ENCODE measurements at regions not wholly inside any gene's neighbourhood (a gene's known extent, or its start where the extent isn't known, plus 50 kb on each side); places are given as distances from the start of the nearest gene placed in this dataset.

- TF ChIP-seq ZBTB43 (CRISPR knock-in tag; conservative IDR thresholded peaks at IDR 0.05) = no peak
- no peak for TF ChIP-seq ZNF7 (CRISPR knock-in tag; IDR thresholded peaks at IDR 0.05)
- no peak for TF ChIP-seq ZNF10 (CRISPR knock-in tag; IDR thresholded peaks at IDR 0.05; ENCODE audit: borderline replicate concordance, low read depth)
- no peak for TF ChIP-seq BCL3 (CRISPR knock-in tag; IDR thresholded peaks at IDR 0.05)
- TF ChIP-seq STAT6 (CRISPR knock-in tag; IDR thresholded peaks at IDR 0.05; ENCODE audit: borderline replicate concordance) = no peak
- no peak for TF ChIP-seq GPBP1L1 (CRISPR knock-in tag; IDR thresholded peaks at IDR 0.05)
- no peak for TF ChIP-seq RFX5 (IDR thresholded peaks at IDR 0.05; ENCODE audit: low read depth, low read length)
- no peak for TF ChIP-seq MAX (IDR thresholded peaks at IDR 0.05)
These were observed 113.8 kb upstream of the ZC3H11B start for GRCh38 chr1:219726480-219727272.

Measured in HepG2 (cell line).